Peyer's patch (tissue), 4 donors: ENCODE measurements at regions not wholly inside any gene's neighbourhood (a gene's known extent, or its start where the extent isn't known, plus 50 kb on each side); places are given as distances from the start of the nearest gene placed in this dataset.

Experiments
- DNase-seq, 3 donors: peaks; one replicate each; pipeline ENCODE4 v3.0.0-alpha.2; 2017 to 2019
- H3K27ac ChIP-seq, 4 donors: fragments of 200-600 bp; sonication (generic); one replicate each; pipeline ENCODE4 v1.5.1; 2016 to 2019
- H3K27me3 ChIP-seq, 2 donors: fragments of 200-600 bp; sonication (generic); one replicate each; pipeline ENCODE4 v1.5.1; 2019
- H3K36me3 ChIP-seq, 3 donors: fragments of 200-600 bp; sonication (generic); one replicate each; pipeline ENCODE4 v1.5.1; 2016 to 2019
- H3K4me1 ChIP-seq, 4 donors: fragments of 200-600 bp; sonication (generic); one replicate each; pipeline ENCODE4 v1.5.1; 2016 to 2019
- H3K4me3 ChIP-seq, 4 donors: fragments of 200-600 bp; sonication (generic); 1 replicate in 3 of 4; 2 replicates in 1 of 4; pipeline ENCODE4 v1.5.1; 2016 to 2019; ENCODE audit warnings: mild to moderate bottlenecking in 1 of 4
- H3K9me3 ChIP-seq, 4 donors: fragments of 200-600 bp; sonication (generic); one replicate each; pipeline ENCODE4 v1.5.1; 2016 to 2019; ENCODE audit warnings: mild to moderate bottlenecking in 1 of 4
- POLR2A ChIP-seq, 2 donors: fragments of 450-650 bp; IDR thresholded peaks; one replicate each; pipeline ENCODE4 v1.5.1; 2017; ENCODE audit warnings: antibody characterized with exemption in 2 of 2, mild to moderate bottlenecking in 2 of 2, moderate library complexity in 2 of 2
- TF ChIP-seq, protein P1 (sequence below), 6 experiments: fragments of 450-650 bp in 4 of 6; fragments of 200-600 bp in 2 of 6; sonication (generic) in 1 of 6; IDR thresholded peaks; one replicate each; pipeline ENCODE4 v1.5.1; 2017 to 2019; ENCODE audit warnings: antibody characterized with exemption in 6 of 6, mild to moderate bottlenecking in 3 of 6, moderate library complexity in 1 of 6

DNA sequence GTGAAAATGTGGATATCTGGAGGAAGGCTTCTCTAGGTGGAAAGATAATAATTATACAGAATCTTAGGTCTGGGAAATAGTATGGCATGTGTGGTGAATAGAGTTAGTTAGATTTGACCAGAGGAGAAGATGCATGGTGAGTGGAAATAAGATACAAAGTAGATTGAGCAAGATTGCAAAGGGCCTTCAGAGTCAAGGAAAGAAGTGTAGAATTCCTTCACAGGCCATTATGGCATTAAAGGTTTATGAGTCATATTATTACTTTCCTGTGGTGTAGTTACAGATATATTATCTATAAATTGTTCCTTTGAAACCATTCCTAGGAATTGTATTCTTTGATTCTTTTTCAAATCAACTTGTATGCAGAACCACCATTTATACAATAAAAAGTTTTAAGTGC, 660.3 kb downstream of the SI start:
- Histone ChIP-seq H3K4me1 (no peaks in the 10 kb centered on the region), H3K27me3 (no peaks in the 10 kb centered on the region), H3K9me3 (no peaks in the 10 kb centered on the region), H3K4me3 (no peak overlapping the region), H3K36me3 (no peaks in the 10 kb centered on the region), H3K27ac (no peak overlapping the region)
- TF ChIP-seq POLR2A (IDR thresholded peaks at IDR 0.05) = no peak
- TF ChIP-seq, protein P1, sequence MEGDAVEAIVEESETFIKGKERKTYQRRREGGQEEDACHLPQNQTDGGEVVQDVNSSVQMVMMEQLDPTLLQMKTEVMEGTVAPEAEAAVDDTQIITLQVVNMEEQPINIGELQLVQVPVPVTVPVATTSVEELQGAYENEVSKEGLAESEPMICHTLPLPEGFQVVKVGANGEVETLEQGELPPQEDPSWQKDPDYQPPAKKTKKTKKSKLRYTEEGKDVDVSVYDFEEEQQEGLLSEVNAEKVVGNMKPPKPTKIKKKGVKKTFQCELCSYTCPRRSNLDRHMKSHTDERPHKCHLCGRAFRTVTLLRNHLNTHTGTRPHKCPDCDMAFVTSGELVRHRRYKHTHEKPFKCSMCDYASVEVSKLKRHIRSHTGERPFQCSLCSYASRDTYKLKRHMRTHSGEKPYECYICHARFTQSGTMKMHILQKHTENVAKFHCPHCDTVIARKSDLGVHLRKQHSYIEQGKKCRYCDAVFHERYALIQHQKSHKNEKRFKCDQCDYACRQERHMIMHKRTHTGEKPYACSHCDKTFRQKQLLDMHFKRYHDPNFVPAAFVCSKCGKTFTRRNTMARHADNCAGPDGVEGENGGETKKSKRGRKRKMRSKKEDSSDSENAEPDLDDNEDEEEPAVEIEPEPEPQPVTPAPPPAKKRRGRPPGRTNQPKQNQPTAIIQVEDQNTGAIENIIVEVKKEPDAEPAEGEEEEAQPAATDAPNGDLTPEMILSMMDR (IDR thresholded peaks at IDR 0.05) = no peak
- DNase-seq = no peak

GRCh38 chr3:164416491-164417222, 661.6 kb downstream of the SI start:
- Histone ChIP-seq H3K27me3 (no peaks in the 10 kb centered on the region), H3K4me1 (no peaks in the 10 kb centered on the region), H3K27ac (no peak overlapping the region), H3K9me3 (no peaks in the 10 kb centered on the region), H3K4me3 (no peak overlapping the region), H3K36me3 (no peaks in the 10 kb centered on the region)
- TF ChIP-seq, protein P1 (IDR thresholded peaks at IDR 0.05) = no peak
- TF ChIP-seq POLR2A (IDR thresholded peaks at IDR 0.05) = no peak
- no peak for DNase-seq

DNA sequence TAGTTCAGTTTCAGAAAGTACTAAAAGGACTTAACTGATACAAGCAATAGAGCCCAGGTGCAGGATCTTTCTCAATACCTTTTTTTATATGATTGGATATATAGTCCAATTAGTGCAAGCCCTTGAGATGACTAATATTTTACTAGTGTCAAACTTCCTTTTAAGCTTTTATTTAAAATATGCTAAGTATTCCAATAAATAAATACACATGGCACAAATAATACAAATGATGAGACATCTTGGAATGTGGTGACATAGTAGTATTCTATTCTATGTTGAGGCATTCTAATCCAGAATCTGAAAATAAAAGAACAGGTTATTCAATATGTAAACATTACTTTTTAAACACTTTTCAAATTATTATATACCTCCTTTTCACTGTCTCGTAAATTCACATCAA, 670.0 kb downstream of the SI start:
- Histone ChIP-seq H3K27ac (no peak overlapping the region), H3K4me1 (no peaks in the 10 kb centered on the region), H3K4me3 (no peak overlapping the region), H3K36me3 (no peaks in the 10 kb centered on the region), H3K9me3 (no peaks in the 10 kb centered on the region), H3K27me3 (no peaks in the 10 kb centered on the region)
- no peak for DNase-seq
- TF ChIP-seq, protein P1 (IDR thresholded peaks at IDR 0.05) = no peak
- TF ChIP-seq POLR2A (IDR thresholded peaks at IDR 0.05) = no peak

- H3K27ac ChIP-seq = no peak overlapping the region
- DNase-seq = no peak
Observed at GRCh38 chr3:164407111-164407510, 671.2 kb downstream of the SI start.

GRCh38 chr3:164406281-164406680, 672.0 kb downstream of the SI start:
- TF ChIP-seq, protein P1 (IDR thresholded peaks at IDR 0.05) = no peak
- no peak for TF ChIP-seq POLR2A (IDR thresholded peaks at IDR 0.05)
- DNase-seq = no peak
- no peak overlapping the region for H3K27ac ChIP-seq

More at GRCh38 chr3:164407111-164407510, 671.2 kb downstream of the SI start:
- no peaks in the 10 kb centered on the region for H3K36me3 ChIP-seq
- H3K4me3 ChIP-seq = no peak overlapping the region
- H3K27me3 ChIP-seq = no peaks in the 10 kb centered on the region
- no peaks in the 10 kb centered on the region for H3K9me3 ChIP-seq
- TF ChIP-seq, protein P1 (IDR thresholded peaks at IDR 0.05) = no peak
- no peak for TF ChIP-seq POLR2A (IDR thresholded peaks at IDR 0.05)
- H3K4me1 ChIP-seq = no peaks in the 10 kb centered on the region

More at GRCh38 chr3:164406281-164406680, 672.0 kb downstream of the SI start:
- no peaks in the 10 kb centered on the region for H3K9me3 ChIP-seq
- no peak overlapping the region for H3K4me3 ChIP-seq
- no peaks in the 10 kb centered on the region for H3K27me3 ChIP-seq
- no peaks in the 10 kb centered on the region for H3K36me3 ChIP-seq
- no peaks in the 10 kb centered on the region for H3K4me1 ChIP-seq
